HEK293 (cell line): ENCODE measurements at regions not wholly inside any gene's neighbourhood (a gene's known extent, or its start where the extent isn't known, plus 50 kb on each side); places are given as distances from the start of the nearest gene placed in this dataset.

Experiments used
- ATF2 ChIP-seq: fragments of 450-650 bp; formaldehyde crosslinking; IDR thresholded peaks from 2 replicates; pipeline ENCODE4 v1.5.1; 2016; ENCODE audit warnings: missing biosample characterization, missing genetic modification characterization, low read depth
- CTCF ChIP-seq: fragments of 450-650 bp; formaldehyde crosslinking; IDR thresholded peaks from 2 replicates; pipeline ENCODE4 v1.5.1; 2016; ENCODE audit warnings: missing biosample characterization, missing genetic modification characterization
- ZBTB17 ChIP-seq: fragments of 450-650 bp; formaldehyde crosslinking; IDR thresholded peaks from 2 replicates; pipeline ENCODE4 v1.5.1; 2016; ENCODE audit warnings: missing biosample characterization, missing genetic modification characterization
- ZBTB7A ChIP-seq: fragments of 450-650 bp; formaldehyde crosslinking; IDR thresholded peaks from 2 replicates; pipeline ENCODE4 v1.5.1; 2016; ENCODE audit warnings: low read depth, missing biosample characterization, missing genetic modification characterization
- ZNF560 ChIP-seq: fragments of 450-650 bp; formaldehyde crosslinking; IDR thresholded peaks from 2 replicates; pipeline ENCODE4 v1.5.1; 2017; ENCODE audit warnings: missing biosample characterization, missing genetic modification characterization, borderline replicate concordance

DNA sequence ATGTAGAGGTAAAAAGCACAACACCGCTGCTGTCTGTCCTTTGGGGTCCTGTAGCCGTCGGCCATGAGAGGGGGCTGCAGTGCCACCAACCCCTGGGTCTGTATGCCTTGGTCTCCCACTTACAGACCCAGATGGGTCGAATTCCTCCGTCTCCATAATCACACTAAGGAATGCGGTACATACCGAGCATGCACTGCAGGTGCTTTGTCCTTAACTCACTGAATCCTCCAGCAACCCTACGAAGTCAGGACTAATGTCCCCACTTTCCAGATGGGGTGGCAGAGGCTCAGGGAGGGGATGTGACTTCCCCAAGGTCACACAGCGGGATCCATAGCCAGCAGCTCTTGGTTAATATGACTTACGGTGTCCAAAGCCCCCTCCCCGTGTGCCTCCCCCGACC lies 219.9 kb upstream of the CIBAR2 start:
- TF ChIP-seq CTCF (no peak), ZBTB7A (no peak), ATF2 (tag by site-specific recombination) (no peak), ZNF560 (tag by site-specific recombination) (no peak), ZBTB17 (no peak)
